Choroid plexus epithelial cell (primary cell): ENCODE measurements at regions not wholly inside any gene's neighbourhood (a gene's known extent, or its start where the extent isn't known, plus 50 kb on each side); places are given as distances from the start of the nearest gene placed in this dataset.

ENCODE experiments used
- DNase-seq: peaks from one replicate; pipeline ENCODE4 v3.0.0-alpha.2; 2010; ENCODE audit warnings: low read depth
- H3K4me3 ChIP-seq: 2 replicates; pipeline ENCODE4 v1.5.1; 2011; ENCODE audit warnings: low read depth, mild to moderate bottlenecking, control low read depth, low read length, moderate library complexity
- CTCF ChIP-seq: conservative IDR thresholded peaks from 2 replicates; pipeline ENCODE4 v1.5.1; 2011; ENCODE audit warnings: low read depth, mild to moderate bottlenecking, control low read depth, inconsistent platforms, low read length, moderate library complexity

GRCh38 chr15:69513986-69514385, 61.4 kb downstream of the RPLP1 start:
- no peak for TF ChIP-seq CTCF
- no peak overlapping the region for H3K4me3 ChIP-seq
- DNase-seq = no peak

GRCh38 chr15:69515508-69515907, 62.9 kb downstream of the RPLP1 start:
- DNase-seq = no peak
- TF ChIP-seq CTCF = no peak
- H3K4me3 ChIP-seq = no peak overlapping the region

- no peak overlapping the region for H3K4me3 ChIP-seq
- no peak for DNase-seq
- no peak for TF ChIP-seq CTCF
These were observed 63.3 kb downstream of the RPLP1 start for GRCh38 chr15:69515926-69516325.

GRCh38 chr15:69517052-69517451, 64.4 kb downstream of the RPLP1 start:
- no peak for DNase-seq
- TF ChIP-seq CTCF = no peak
- no peak overlapping the region for H3K4me3 ChIP-seq

- no peak for DNase-seq
- TF ChIP-seq CTCF = no peak
- no peak overlapping the region for H3K4me3 ChIP-seq
These were observed 66.2 kb downstream of the RPLP1 start for GRCh38 chr15:69518806-69519205.

- no peak for TF ChIP-seq CTCF
- DNase-seq = no peak
- no peak overlapping the region for H3K4me3 ChIP-seq
These were observed 67.4 kb downstream of the RPLP1 start for GRCh38 chr15:69520067-69520466.

GRCh38 chr15:69522361-69522760, 69.7 kb downstream of the RPLP1 start:
- TF ChIP-seq CTCF = no peak
- DNase-seq = no peak
- H3K4me3 ChIP-seq = no peak overlapping the region
